CD4-positive, alpha-beta T cell treated with Interleukin-6 for 4 hours (primary cell): ENCODE measurements at regions not wholly inside any gene's neighbourhood (a gene's known extent, or its start where the extent isn't known, plus 50 kb on each side); places are given as distances from the start of the nearest gene placed in this dataset.

Source experiments
- DNase-seq: peaks from one replicate; pipeline ENCODE4 v3.0.0-alpha.2; 2020; ENCODE audit warnings: mixed read lengths

DNA sequence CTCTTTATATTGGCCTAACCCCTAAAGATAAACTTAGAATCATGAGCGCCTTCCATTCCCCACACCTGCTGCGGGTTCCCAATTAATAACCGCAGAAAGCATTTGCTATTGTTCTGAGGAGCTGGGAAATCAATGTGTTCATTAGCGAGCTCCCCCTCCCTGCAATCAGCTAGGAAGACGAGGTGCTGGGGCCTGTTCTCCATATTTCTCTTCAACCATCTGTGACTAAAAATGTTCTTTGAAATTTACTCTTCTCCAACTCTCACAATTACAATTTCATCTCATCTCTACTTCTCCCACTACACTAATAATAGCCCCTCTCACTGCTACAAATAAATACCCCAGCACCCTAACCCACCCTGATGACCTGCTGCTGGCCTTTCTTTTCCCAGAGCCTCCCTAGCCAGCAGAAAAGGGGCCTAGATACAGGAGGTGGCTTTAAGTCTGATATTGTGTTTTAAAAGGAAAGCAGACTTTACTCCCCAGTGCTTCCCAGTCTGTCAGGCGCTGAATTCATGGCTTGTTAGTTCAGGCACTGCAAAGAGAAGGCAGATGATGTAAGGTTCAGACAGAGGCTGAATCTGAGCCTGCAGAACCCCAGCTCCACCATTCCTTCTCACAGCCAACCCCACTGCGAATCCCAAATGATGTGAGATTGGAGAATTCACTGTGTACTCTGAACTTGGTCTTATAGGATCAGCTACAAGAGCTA lies 477.5 kb upstream of the DAB1 start:
- no peak for DNase-seq

DNA sequence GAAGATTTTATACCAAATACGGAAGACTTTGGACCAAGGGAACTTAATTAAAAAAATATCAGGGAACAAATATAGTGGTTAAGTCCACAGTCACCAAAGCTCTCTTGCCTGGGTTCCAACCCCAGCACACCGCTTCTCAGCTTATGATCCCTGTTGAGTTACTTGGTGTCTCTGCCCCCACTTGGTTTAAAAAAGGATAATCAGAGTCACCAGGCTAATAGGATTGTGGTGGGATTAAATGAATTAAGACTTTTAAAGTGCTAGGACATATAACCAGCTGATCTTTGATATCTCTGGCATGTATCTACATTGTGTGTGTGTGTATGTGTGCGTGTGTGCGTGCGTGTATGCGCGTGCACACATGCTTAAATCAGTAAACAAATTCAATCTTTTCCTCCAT lies 474.7 kb upstream of the DAB1 start:
- no peak for DNase-seq

DNA sequence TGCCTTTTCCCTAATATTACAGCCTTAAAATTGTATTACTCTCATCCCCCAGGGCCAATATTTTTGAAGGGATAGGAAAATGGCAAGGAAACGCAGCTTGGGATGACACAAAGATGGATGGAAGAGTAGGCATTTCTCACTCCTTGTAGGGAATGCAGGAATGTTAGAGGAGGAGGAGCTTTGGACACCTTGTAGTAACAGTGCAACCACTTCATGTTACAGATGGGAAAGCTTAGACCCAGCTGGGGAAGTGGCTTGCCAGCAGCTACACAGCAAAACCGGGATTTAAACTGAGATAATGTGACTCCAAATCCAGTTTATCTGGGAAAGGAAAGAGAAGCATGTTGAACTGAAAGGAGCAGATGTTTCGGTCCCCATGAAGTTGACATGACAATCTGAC lies 473.7 kb upstream of the DAB1 start:
- DNase-seq: no peak

GRCh38 chr1:57894315-57894714 lies 470.5 kb upstream of the DAB1 start:
- DNase-seq: no peak

- DNase-seq: no peak
Observed at GRCh38 chr1:57889676-57890320, 465.9 kb upstream of the DAB1 start.

GRCh38 chr1:57887964-57888491 lies 464.2 kb upstream of the DAB1 start:
- no peak for DNase-seq

GRCh38 chr1:57886376-57886775 lies 462.5 kb upstream of the DAB1 start:
- DNase-seq: no peak

- DNase-seq: no peak
Observed at GRCh38 chr1:57883642-57883995, 459.8 kb upstream of the DAB1 start.

DNA sequence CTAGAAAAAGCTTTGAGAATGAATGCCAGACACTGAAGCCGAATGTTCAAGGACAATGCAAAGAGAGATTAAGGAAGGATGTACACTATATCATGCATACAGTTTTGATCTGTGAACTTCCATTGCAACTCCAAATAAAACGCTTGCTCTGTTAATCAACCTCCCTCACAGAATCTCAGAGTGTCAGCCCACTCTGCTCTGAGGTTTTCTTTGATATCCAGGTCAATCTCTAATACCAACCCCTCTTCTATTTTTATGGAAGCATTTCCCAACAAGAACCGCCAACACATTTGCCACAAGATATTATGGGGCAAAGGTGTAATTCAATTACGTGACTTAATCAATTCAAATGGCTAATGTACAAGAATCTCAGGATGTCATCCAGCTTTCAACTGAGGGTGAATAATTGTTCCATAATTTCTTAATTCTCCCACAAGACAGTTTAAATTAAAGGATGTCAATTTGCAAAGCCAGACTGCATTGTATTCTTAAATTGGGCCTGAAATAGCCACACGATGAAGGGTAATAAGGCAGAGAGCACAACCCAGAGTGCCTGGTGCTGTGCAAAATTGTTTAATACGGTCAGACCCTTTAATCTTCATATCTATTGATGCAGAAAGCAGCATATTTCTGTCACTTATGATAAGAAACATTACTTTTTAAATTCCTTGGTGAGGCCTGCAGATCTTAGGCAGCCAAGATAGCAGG lies 459.2 kb upstream of the DAB1 start:
- DNase-seq: no peak

DNA sequence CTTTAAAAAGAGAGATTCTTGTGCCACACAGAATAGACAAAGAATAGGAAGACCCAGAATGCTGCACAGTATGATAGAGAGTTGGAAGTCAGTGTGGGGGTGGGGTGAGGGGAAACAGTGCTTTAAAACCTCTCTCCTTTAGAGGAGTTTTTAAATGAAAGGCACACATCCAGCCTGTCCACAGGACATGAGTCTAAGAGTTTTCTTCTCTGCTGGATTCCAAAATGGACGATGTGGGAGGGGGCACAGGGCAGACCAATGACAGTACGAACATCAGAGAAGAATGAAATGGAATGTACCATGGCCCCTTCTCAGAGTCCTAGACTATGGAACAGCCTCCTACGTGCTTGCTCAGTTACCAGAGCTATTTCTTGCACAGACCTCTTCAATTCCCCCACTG lies 458.2 kb upstream of the DAB1 start:
- no peak for DNase-seq

GRCh38 chr1:57881639-57882038 lies 457.8 kb upstream of the DAB1 start:
- DNase-seq: no peak

GRCh38 chr1:57879700-57880099 lies 455.8 kb upstream of the DAB1 start:
- no peak for DNase-seq

- DNase-seq: no peak
Observed at GRCh38 chr1:57874418-57874877, 450.6 kb upstream of the DAB1 start.

- no peak for DNase-seq
Observed at GRCh38 chr1:57872913-57873312, 449.1 kb upstream of the DAB1 start.

- no peak for DNase-seq
Observed at GRCh38 chr1:57868908-57869307, 445.0 kb upstream of the DAB1 start.

GRCh38 chr1:57868239-57868638 lies 444.4 kb upstream of the DAB1 start:
- DNase-seq: no peak

GRCh38 chr1:57866998-57867397 lies 443.1 kb upstream of the DAB1 start:
- no peak for DNase-seq

DNA sequence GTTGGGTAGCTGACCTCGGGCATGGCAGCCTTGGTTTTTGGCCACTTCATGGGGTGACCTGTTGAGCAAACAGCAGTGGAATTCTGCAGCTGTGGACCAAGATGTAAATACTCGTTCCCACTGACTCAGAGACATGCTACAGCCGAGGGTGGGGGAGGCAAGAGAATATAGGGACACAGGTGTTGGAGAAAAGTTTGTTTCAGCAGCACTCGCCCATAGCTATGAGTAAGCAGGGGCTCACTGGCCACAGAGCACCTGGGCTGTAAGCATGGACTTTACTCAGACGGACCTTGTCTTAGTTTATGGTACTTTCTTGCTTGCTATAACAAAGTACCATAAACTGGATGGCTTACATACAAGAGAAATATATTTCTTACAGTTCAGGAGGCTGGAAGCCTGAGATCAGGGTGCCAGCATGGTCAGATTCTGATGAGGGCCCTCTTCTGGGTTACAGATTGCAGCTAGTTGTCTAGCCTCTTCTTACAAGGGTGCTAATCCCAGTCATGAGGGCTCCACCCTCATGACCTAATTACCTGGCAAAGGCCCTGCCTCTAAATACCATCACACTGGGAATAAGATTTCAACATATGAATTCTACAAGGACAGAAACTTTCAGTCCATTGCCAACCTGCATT lies 437.2 kb upstream of the DAB1 start:
- no peak for DNase-seq

DNA sequence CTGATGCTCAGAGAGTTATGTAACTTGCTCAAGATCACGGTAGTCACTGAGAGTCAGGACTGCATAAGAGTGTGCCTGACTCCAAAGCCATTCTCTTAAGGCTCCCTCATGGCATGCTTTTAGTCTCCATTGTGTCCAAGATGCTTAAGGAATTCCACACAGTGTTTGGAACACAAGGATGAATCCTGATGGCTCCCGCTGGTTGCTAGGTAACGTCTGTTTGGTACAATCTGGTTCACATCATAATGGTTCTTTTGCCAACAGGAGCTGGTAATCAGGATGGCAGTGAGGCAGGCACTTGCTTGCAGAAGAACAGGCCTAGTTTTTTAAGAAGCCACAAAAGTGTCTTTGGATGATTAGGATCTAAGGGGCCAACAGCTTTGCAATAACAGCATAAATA lies 436.5 kb upstream of the DAB1 start:
- DNase-seq: no peak

GRCh38 chr1:57858740-57859139 lies 434.9 kb upstream of the DAB1 start:
- no peak for DNase-seq

GRCh38 chr1:57857809-57858208 lies 433.9 kb upstream of the DAB1 start:
- no peak for DNase-seq

DNA sequence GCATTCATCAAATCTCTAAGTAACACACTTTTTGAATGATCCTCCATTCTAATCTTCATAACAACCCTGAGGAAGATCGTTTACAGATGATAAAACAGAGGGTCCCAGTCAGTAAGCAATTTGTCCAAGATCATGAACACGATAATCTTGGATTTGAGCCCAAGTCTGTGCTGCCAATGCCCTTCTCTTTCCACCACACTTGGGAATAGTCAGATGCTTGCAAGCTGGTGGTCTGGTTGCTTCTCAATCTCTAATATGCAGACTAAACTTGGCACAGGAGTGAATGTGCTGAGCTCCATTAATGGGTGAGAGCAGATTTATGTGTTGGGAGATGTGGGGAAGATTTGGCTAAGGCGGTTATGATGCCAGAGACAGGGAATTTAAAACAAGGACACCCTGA lies 430.6 kb upstream of the DAB1 start:
- no peak for DNase-seq

GRCh38 chr1:57850176-57850940 lies 426.5 kb upstream of the DAB1 start:
- DNase-seq: no peak
